ENCODE measurements at regions not wholly inside any gene's neighbourhood (a gene's known extent, or its start where the extent isn't known, plus 50 kb on each side); places are given as distances from the start of the nearest gene placed in this dataset.

GRCh38 chr6:164477790-164478189 is 831.6 kb downstream of the C6orf118 start:
- DNase-seq (no peak), ATAC-seq (no peak)
- no peaks in the 10 kb centered on the region for H3K9me3 ChIP-seq
- in situ Hi-C loops (cut with MboI; ENCODE audit: low sequenced_read_pairs in 4 of 4) (no loop called here), intact Hi-C loops (cut with DNase I; ENCODE audit: low total_unique reads) (no loop called here)
- TF ChIP-seq POLR2A (IDR thresholded peaks at IDR 0.05) (no peak), CTCF (IDR thresholded peaks at IDR 0.05 in 4 of 5, conservative IDR thresholded peaks at IDR 0.05 in 1 of 5) (no peak)
- no peak overlapping the region for H3K27ac ChIP-seq
- no peaks in the 10 kb centered on the region for H3K36me3 ChIP-seq
- no peaks in the 10 kb centered on the region for H3K4me1 ChIP-seq
- H3K27me3 ChIP-seq: no peaks in the 10 kb centered on the region
- no peak overlapping the region for H3K4me3 ChIP-seq

- H3K9me3 ChIP-seq: no peaks in the 10 kb centered on the region
- no peaks in the 10 kb centered on the region for H3K4me1 ChIP-seq
- no peaks in the 10 kb centered on the region for H3K27me3 ChIP-seq
- intact Hi-C loops (cut with DNase I; ENCODE audit: low total_unique reads) (no loop called here), in situ Hi-C loops (cut with MboI; ENCODE audit: low sequenced_read_pairs in 4 of 4) (no loop called here)
- ATAC-seq (no peak), DNase-seq (no peak)
- H3K27ac ChIP-seq: no peak overlapping the region
- H3K4me3 ChIP-seq: no peak overlapping the region
- TF ChIP-seq POLR2A (IDR thresholded peaks at IDR 0.05) (no peak), CTCF (IDR thresholded peaks at IDR 0.05 in 4 of 5, conservative IDR thresholded peaks at IDR 0.05 in 1 of 5) (no peak)
- H3K36me3 ChIP-seq: no peaks in the 10 kb centered on the region
Measured at GRCh38 chr6:164477101-164477500, 832.3 kb downstream of the C6orf118 start.

- H3K4me3 ChIP-seq: no peak overlapping the region
- no peak for TF ChIP-seq CTCF (IDR thresholded peaks at IDR 0.05 in 4 of 5, conservative IDR thresholded peaks at IDR 0.05 in 1 of 5)
- TF ChIP-seq POLR2A (IDR thresholded peaks at IDR 0.05): no peak
- in situ Hi-C loops (cut with MboI; ENCODE audit: low sequenced_read_pairs in 4 of 4): no loop called here
Measured at GRCh38 chr6:164469276-164469949, 840.0 kb downstream of the C6orf118 start.

GRCh38 chr6:164455835-164456234 is 853.6 kb downstream of the C6orf118 start:
- in situ Hi-C loops (cut with MboI; ENCODE audit: low sequenced_read_pairs in 4 of 4): no loop called here
- Histone ChIP-seq H3K4me1 (no peaks in the 10 kb centered on the region), H3K36me3 (no peaks in the 10 kb centered on the region), H3K27me3 (no peaks in the 10 kb centered on the region), H3K9me3 (no peaks in the 10 kb centered on the region), H3K4me3 (no peak overlapping the region), H3K27ac (no peak overlapping the region)
- ATAC-seq (no peak), DNase-seq (no peak)
- intact Hi-C loops (cut with DNase I; ENCODE audit: low total_unique reads): no loop called here
- TF ChIP-seq POLR2A (IDR thresholded peaks at IDR 0.05) (no peak), CTCF (IDR thresholded peaks at IDR 0.05 in 4 of 5, conservative IDR thresholded peaks at IDR 0.05 in 1 of 5) (no peak)

More at GRCh38 chr6:164469276-164469949, 840.0 kb downstream of the C6orf118 start:
- no peak for DNase-seq
- no peaks in the 10 kb centered on the region for H3K27me3 ChIP-seq
- no peaks in the 10 kb centered on the region for H3K36me3 ChIP-seq
- no peaks in the 10 kb centered on the region for H3K4me1 ChIP-seq
- intact Hi-C loops (cut with DNase I; ENCODE audit: low total_unique reads): no loop called here
- no peak for ATAC-seq
- no peak overlapping the region for H3K27ac ChIP-seq
- H3K9me3 ChIP-seq: no peaks in the 10 kb centered on the region

- DNase-seq: no peak
Measured at GRCh38 chr6:164453835-164454234, 855.6 kb downstream of the C6orf118 start.

More at GRCh38 chr6:164453835-164454234, 855.6 kb downstream of the C6orf118 start:
- Histone ChIP-seq H3K27me3 (no peaks in the 10 kb centered on the region), H3K36me3 (no peaks in the 10 kb centered on the region), H3K27ac (no peak overlapping the region), H3K4me3 (no peak overlapping the region), H3K9me3 (no peaks in the 10 kb centered on the region), H3K4me1 (no peaks in the 10 kb centered on the region)
- TF ChIP-seq CTCF (IDR thresholded peaks at IDR 0.05 in 4 of 5, conservative IDR thresholded peaks at IDR 0.05 in 1 of 5): no peak
- TF ChIP-seq POLR2A (IDR thresholded peaks at IDR 0.05): no peak
- no peak for ATAC-seq
- in situ Hi-C loops (cut with MboI; ENCODE audit: low sequenced_read_pairs in 4 of 4): no loop called here
- intact Hi-C loops (cut with DNase I; ENCODE audit: low total_unique reads): no loop called here

All from gastrocnemius medialis (tissue), 4 donors.